ENCODE measurements at regions not wholly inside any gene's neighbourhood (a gene's known extent, or its start where the extent isn't known, plus 50 kb on each side); places are given as distances from the start of the nearest gene placed in this dataset.

DNA sequence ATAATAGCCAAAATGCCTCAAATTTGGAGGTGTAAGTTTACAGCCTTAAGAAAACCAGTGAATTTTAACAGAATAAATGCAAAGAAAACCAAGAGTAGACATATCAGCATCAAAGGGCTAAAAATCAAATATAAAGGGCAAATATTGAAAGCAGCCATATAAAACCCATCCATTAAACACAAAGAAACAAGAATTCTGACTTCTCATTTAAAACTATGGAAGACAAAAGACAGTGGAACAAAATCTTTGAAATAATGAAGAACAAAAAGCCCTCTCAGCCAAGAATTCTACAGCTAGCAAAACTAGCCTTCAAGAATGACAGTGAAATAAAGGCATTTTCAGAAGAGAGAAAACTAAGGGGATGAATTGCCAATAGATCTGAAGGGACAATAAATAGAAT is 91.3 kb upstream of the FST start:
- TF ChIP-seq POLR2A (IDR thresholded peaks at IDR 0.05; ENCODE audit: low read depth, low read length) (no peak), POLR2AphosphoS5 (IDR thresholded peaks at IDR 0.05; ENCODE audit: low read depth, low read length) (no peak), TAF1 (IDR thresholded peaks at IDR 0.05; ENCODE audit: low read depth, low read length) (no peak), SPI1 (IDR thresholded peaks at IDR 0.05; ENCODE audit: low read depth, low read length) (no peak), PAX5 (IDR thresholded peaks at IDR 0.05; ENCODE audit: insufficient read depth, low read length, severe bottlenecking) (no peak)

Data from GM12891 (cell line).